Stimulated activated memory B cell treated with anti-CD40 and anti-IgM and Interleukin-4, amounts not matched to agents 10 μg/mL and 1 μg/mL and 100 μg/mL, for 72 hours (primary cell): ENCODE measurements at regions not wholly inside any gene's neighbourhood (a gene's known extent, or its start where the extent isn't known, plus 50 kb on each side); places are given as distances from the start of the nearest gene placed in this dataset.

ENCODE experiments used
- ATAC-seq: fragments of 150-1000 bp; cut with Tn5 transposase; 2 replicates; pipeline ENCODE4 v1.10.0; 2021
- H3K27ac Mint-ChIP-seq: one replicate; pipeline ENCODE4 v1.8.0; 2022; ENCODE audit warnings: mild to moderate bottlenecking, mixed read lengths
- H3K27me3 Mint-ChIP-seq: one replicate; pipeline ENCODE4 v1.8.0; 2022; ENCODE audit warnings: mixed read lengths
- H3K36me3 Mint-ChIP-seq: one replicate; pipeline ENCODE4 v1.8.0; 2022; ENCODE audit warnings: mixed read lengths
- H3K4me1 Mint-ChIP-seq: one replicate; pipeline ENCODE4 v1.8.0; 2022; ENCODE audit warnings: mixed read lengths
- H3K4me3 Mint-ChIP-seq: one replicate; pipeline ENCODE4 v1.8.0; 2022; ENCODE audit warnings: mild to moderate bottlenecking, moderate library complexity, mixed read lengths
- H3K9me3 Mint-ChIP-seq: one replicate; pipeline ENCODE4 v1.8.0; 2022; ENCODE audit warnings: mixed read lengths

DNA sequence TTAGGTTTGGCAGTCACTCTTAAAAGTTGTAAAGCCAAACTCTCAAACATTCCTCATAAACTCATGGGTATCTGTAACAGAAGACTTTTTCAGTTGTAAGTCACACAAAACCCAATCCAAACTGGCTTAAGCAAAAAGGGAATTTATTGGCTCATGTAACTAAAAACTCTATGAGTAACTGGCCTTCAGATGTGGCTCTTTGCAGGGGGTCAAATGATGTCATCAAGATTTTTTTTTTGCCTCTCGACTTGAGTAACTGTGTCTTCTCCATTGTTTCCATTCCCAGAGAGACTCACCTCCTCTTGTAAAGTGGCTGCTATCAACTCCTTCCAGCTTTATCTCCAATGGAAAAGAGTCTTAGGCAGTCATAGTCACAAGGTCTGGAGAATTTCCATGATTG, 645.0 kb downstream of the DHX35 start:
- peaks cover 15% of the 10 kb centered on the region for H3K27me3 Mint-ChIP-seq
- H3K4me1 Mint-ChIP-seq = peaks cover 6% of the 10 kb centered on the region
- H3K27ac Mint-ChIP-seq = no peak overlapping the region
- no peak overlapping the region for H3K4me3 Mint-ChIP-seq
- H3K9me3 Mint-ChIP-seq = peaks cover 18% of the 10 kb centered on the region
- no peaks in the 10 kb centered on the region for H3K36me3 Mint-ChIP-seq
- no peak for ATAC-seq

DNA sequence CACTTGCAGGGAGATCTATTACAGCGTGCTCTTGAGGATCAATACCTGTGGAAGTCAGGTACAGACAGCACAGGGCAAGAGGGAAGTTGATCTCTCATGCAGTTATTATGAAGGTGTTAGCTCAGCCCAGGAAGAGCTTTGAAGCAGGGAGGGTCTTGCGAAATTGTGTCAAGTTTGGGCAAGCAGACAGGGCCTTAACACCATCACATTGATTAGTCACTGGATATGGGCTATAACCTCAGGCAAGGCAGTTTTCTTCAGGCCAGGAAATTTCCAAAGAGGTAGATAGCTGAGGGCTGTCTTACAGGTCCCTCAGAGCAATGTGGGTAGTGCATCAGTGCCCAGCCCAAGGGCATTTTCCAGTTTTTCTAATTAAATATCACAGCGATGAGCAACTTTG, 643.8 kb downstream of the DHX35 start:
- Mint-ChIP-seq H3K36me3 (no peaks in the 10 kb centered on the region), H3K9me3 (peaks cover 14% of the 10 kb centered on the region), H3K27me3 (peaks cover 15% of the 10 kb centered on the region), H3K27ac (no peak overlapping the region), H3K4me1 (peaks cover 6% of the 10 kb centered on the region), H3K4me3 (no peak overlapping the region)
- no peak for ATAC-seq

DNA sequence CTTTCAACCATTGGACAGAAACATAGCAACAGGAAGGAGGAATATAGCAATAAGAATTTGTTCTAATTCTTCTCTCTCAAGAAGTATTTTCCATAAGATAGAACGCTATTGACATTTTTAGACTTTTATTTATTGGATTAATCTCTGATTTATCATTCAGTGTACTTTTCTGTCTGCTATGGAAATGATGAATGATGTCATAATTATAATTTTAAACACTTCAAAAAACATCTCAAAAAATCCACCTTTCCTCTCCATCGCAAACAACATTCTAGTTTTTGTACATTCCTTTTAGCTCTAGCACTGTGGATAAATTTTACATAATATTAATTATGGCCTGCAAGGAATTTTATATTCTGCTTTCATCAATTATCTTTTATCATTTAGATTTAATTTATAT, 643.2 kb downstream of the DHX35 start:
- ATAC-seq = no peak
- no peaks in the 10 kb centered on the region for H3K36me3 Mint-ChIP-seq
- H3K4me3 Mint-ChIP-seq = no peak overlapping the region
- no peak overlapping the region for H3K27ac Mint-ChIP-seq
- H3K27me3 Mint-ChIP-seq = peaks cover 15% of the 10 kb centered on the region
- peaks cover 6% of the 10 kb centered on the region for H3K4me1 Mint-ChIP-seq
- peaks cover 12% of the 10 kb centered on the region for H3K9me3 Mint-ChIP-seq

DNA sequence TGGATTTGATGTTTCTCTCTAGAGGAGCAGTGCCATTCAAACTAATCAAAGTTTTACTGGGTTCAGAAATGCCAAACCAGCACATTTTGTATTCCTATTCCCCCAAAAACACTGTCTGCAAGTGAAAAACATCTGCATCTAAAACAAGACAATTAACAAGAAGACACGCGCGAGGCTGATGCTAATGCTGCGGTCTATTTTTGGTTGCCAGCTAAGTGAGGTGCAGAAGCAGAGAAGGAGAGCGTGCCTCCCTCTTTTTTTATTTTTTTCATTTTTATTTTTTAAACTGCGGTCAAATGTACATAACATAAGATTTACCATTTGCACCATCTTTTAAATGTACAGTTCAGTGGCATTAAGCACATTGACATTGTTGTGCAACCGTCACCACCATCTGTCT, 641.1 kb downstream of the DHX35 start:
- ATAC-seq = no peak
- Mint-ChIP-seq H3K27me3 (peaks cover 15% of the 10 kb centered on the region), H3K27ac (no peak overlapping the region), H3K4me3 (no peak overlapping the region), H3K36me3 (no peaks in the 10 kb centered on the region), H3K9me3 (peaks cover 4% of the 10 kb centered on the region), H3K4me1 (no peaks in the 10 kb centered on the region)

DNA sequence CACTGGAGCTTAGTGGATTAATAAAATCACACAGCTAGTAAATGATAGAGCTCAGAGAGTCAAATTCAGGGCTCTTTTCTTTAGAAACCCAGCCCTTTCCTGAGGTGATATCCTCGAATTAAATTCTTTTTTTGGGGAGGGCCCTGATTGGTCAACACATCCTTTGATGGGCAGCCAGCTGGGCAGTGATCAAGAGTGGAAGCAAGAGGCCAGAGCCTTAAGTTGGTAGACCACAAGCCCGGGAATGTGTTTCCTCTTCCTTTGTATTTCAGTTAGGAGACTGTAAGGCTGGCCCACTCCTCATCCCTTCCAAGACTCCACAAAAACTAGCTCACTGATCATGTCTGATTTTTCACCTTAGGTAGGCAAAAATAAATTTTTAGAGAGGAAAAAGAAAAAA, 640.5 kb downstream of the DHX35 start:
- H3K9me3 Mint-ChIP-seq = peaks cover 5% of the 10 kb centered on the region
- H3K4me3 Mint-ChIP-seq = no peak overlapping the region
- no peak for ATAC-seq
- H3K27me3 Mint-ChIP-seq = peaks cover 15% of the 10 kb centered on the region
- H3K36me3 Mint-ChIP-seq = no peaks in the 10 kb centered on the region
- H3K4me1 Mint-ChIP-seq = no peaks in the 10 kb centered on the region
- no peak overlapping the region for H3K27ac Mint-ChIP-seq

DNA sequence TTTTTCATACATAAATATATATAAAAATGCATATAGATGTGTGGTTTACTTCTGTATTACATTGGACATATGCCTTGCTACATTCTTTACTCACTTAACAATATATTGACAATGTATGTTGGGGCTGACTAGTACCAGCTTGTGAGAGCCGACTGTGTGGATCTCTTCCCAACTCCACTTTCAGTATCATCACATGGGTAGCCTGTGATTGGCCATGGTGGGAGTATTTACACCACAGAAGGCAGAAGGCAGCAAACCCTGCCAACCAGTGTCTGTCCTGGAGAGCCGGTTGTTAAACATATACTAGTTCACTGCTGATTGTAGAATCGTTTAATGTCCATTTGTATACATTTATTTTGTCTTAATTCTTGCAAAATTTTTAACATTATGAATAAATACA, 638.7 kb downstream of the DHX35 start:
- peaks cover 5% of the 10 kb centered on the region for H3K9me3 Mint-ChIP-seq
- no peak for ATAC-seq
- H3K27me3 Mint-ChIP-seq = peaks cover 15% of the 10 kb centered on the region
- H3K4me3 Mint-ChIP-seq = no peak overlapping the region
- H3K27ac Mint-ChIP-seq = no peak overlapping the region
- no peaks in the 10 kb centered on the region for H3K4me1 Mint-ChIP-seq
- no peaks in the 10 kb centered on the region for H3K36me3 Mint-ChIP-seq

DNA sequence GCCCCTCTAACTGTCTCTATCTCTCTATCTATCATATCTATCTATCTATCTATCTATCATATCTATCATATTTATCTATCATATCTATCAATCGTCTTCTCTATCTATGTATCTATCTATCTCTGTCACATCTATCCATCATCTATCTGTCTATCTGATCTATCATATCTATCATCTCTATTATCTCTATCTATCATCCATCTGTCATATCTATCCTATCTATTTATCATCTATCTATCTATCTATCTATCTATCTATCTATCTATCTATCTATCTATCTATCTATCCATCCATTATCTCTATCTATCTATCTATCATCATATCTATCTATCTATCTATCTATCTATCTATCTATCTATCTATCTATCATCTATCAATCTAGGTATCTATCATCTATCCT, 638.0 kb downstream of the DHX35 start:
- Mint-ChIP-seq H3K4me1 (no peaks in the 10 kb centered on the region), H3K27ac (no peak overlapping the region), H3K27me3 (peaks cover 15% of the 10 kb centered on the region), H3K36me3 (no peaks in the 10 kb centered on the region), H3K4me3 (no peak overlapping the region), H3K9me3 (peaks cover 5% of the 10 kb centered on the region)
- no peak for ATAC-seq

DNA sequence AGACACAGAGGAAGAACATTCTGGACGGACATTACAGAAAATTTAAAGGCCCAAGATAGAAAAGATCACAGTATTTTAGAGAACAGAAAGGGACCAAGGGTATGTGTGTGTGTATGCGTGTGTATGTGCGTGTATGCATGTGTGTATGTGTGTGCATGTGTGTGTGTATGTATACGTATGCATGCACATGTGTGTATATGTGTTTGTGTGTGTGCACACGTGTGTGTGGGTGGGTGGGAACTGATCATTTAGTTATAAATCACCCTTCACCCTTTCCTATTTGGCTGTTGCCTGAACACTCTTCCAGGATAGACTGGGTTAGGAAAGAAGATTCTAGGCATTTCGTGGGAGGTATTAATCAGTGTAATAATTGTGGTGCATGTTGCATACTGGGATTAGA, 634.4 kb downstream of the DHX35 start:
- no peaks in the 10 kb centered on the region for H3K4me1 Mint-ChIP-seq
- no peak overlapping the region for H3K4me3 Mint-ChIP-seq
- H3K27ac Mint-ChIP-seq = no peak overlapping the region
- no peaks in the 10 kb centered on the region for H3K27me3 Mint-ChIP-seq
- peaks cover 5% of the 10 kb centered on the region for H3K9me3 Mint-ChIP-seq
- ATAC-seq = no peak
- no peaks in the 10 kb centered on the region for H3K36me3 Mint-ChIP-seq

DNA sequence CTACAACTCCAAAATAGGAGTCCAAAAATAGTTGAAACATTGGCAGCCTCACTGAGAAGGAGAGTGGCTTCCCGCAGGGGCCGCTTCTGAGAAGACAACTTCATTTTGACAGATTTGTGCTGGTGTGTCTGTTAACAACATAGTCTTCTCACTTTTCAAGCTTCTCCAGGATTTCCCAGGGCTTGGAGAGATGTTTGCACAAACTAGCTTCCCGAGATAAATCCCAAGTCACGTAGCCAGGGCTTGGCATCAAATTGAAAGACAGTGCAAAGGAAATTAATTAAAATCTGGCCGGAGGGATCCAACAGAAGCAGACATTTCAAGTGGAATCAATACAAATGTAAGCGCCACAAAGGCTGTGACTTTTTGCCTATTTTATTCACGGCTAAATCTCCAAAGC, 630.2 kb downstream of the DHX35 start:
- Mint-ChIP-seq H3K27ac (no peak overlapping the region), H3K9me3 (no peaks in the 10 kb centered on the region), H3K4me1 (no peaks in the 10 kb centered on the region), H3K4me3 (no peak overlapping the region), H3K27me3 (peaks cover 15% of the 10 kb centered on the region), H3K36me3 (no peaks in the 10 kb centered on the region)
- no peak for ATAC-seq

DNA sequence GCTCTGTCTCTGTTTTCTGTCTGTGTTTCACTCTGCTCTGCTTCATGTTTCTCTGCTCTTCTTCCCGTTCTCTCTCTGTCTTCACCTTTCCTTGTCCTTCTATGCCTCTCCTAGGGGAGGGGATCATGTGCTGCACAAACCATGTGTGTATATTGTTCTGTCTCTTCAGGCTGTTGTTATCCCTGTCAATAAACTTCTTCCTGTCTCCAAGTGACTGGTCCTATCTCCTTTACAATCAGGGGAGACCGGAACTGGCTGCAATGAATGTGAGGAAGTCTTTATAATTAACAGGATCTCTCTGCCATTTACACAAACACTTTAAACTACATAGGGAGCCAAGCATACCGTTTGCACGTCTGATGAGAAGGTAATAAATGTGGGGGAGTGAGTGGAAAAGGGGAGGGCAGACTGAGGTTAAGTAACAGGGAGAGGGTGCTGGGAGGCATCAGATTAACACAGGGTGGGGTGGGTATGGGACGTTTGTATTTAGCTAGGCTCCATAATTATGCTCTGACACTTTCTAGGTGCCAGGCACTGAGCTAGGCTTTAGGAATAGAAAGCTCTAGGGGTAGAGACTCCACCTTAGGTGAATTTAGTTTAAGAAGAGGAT, 626.1 kb downstream of the DHX35 start:
- no peak for ATAC-seq
- H3K9me3 Mint-ChIP-seq = peaks cover 4% of the 10 kb centered on the region
- H3K27ac Mint-ChIP-seq = no peak overlapping the region
- peaks cover 15% of the 10 kb centered on the region for H3K27me3 Mint-ChIP-seq
- peaks cover 5% of the 10 kb centered on the region for H3K36me3 Mint-ChIP-seq
- no peak overlapping the region for H3K4me3 Mint-ChIP-seq
- H3K4me1 Mint-ChIP-seq = no peaks in the 10 kb centered on the region

DNA sequence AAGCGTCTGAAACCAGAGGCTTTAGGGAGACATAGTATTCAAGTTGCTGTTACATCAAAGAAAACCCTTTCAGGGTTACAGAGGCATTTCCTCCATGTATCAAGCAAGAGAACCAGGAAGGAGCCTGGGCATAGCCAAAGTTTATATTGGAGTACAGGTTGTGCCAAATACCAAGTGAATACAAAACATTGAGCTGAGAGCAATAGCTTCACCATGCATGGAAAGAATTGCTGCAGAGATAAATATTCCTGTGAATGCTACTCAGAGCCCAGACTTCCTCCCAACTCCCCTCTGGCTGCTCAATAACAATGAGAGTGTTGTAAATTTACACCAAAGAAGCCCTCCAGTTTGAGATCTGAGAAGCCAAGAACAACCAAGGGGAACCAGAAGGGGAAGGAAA, 618.9 kb downstream of the DHX35 start:
- Mint-ChIP-seq H3K27ac (no peak overlapping the region), H3K36me3 (no peaks in the 10 kb centered on the region), H3K27me3 (no peaks in the 10 kb centered on the region), H3K4me1 (no peaks in the 10 kb centered on the region), H3K4me3 (no peak overlapping the region), H3K9me3 (peaks cover 3% of the 10 kb centered on the region)
- no peak for ATAC-seq

DNA sequence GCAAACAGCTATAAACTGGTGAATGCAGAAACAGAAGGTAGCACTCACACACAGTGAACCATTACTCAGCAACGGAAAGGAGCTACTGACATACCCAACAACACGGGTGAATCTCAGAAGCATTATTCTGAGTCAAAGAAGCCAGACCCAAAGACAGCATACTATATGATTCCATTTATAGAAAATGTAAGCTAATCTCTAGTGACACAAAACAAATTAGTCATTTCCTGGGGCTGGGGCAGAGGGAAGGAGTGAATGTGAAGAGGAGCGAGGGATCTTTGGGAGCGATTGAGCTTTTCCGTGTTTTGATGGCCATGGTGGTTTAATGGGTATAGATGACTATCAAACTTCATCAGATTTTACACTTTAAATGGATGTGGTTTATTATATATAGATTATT, 614.6 kb downstream of the DHX35 start:
- Mint-ChIP-seq H3K27ac (no peak overlapping the region), H3K36me3 (no peaks in the 10 kb centered on the region), H3K9me3 (peaks cover 6% of the 10 kb centered on the region), H3K27me3 (no peaks in the 10 kb centered on the region), H3K4me1 (no peaks in the 10 kb centered on the region), H3K4me3 (no peak overlapping the region)
- ATAC-seq = no peak

DNA sequence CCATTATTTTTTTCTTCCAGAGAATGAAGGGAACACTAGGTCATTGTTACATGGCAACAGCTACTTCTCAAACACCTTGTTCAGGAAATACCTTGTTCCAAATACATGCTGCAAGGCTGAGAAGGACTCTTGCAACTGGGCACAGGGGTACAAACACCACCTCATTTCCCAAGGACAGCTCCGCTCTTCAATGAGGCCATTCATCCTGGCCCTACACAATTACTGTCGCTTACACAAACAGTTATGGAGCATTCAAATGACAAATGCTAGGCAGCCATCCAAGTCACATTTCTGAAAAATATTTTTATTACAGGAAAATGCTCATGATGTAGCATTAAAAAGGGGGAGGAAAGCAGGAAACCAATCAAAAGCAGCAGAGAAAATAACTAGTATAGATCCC, 611.9 kb downstream of the DHX35 start:
- no peak overlapping the region for H3K4me3 Mint-ChIP-seq
- H3K36me3 Mint-ChIP-seq = no peaks in the 10 kb centered on the region
- H3K4me1 Mint-ChIP-seq = no peaks in the 10 kb centered on the region
- no peak for ATAC-seq
- H3K27me3 Mint-ChIP-seq = no peaks in the 10 kb centered on the region
- H3K27ac Mint-ChIP-seq = no peak overlapping the region
- H3K9me3 Mint-ChIP-seq = peaks cover 7% of the 10 kb centered on the region

DNA sequence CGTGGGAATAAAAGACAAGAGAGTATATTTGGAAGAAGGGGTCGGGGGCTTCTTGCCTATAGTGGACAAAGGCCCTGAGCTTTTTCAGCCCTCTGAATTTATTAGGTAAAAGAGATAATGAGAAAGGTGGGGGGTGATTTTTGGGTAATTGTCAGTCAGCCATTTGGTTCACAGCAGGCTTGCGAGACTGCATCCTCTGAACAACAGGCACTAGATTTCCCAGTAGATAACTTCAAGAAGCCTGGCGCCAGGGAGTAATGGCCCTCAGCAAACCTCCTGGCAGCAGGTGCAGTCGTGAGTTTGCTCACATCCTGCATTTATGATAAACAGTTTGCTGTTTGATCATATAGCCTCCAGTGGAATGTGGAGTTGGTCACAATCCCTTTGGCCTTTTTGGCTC, 609.0 kb downstream of the DHX35 start:
- H3K9me3 Mint-ChIP-seq = peaks cover 7% of the 10 kb centered on the region
- no peaks in the 10 kb centered on the region for H3K27me3 Mint-ChIP-seq
- H3K4me1 Mint-ChIP-seq = peaks cover 10% of the 10 kb centered on the region
- no peaks in the 10 kb centered on the region for H3K36me3 Mint-ChIP-seq
- ATAC-seq = no peak
- no peak overlapping the region for H3K27ac Mint-ChIP-seq
- no peak overlapping the region for H3K4me3 Mint-ChIP-seq

DNA sequence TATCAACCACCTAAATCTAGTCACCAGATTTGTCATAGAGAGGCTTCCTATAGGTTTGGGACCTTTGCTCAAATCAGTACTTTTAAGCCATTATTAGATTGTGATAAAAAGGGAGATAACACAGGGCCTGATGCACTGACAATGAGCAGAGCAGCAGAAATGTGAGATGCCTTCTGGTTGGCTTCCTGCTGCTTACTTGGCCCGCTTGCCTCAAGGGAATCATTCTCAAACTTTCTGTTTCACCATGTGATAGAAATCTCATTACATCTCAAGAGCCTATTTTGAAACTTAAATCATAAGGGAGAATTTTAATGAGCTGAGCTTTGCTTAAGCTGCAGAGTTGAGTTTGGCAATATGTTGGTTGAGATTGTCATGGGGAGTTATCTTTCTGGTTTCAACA, 606.0 kb downstream of the DHX35 start:
- H3K4me1 Mint-ChIP-seq = peaks cover 19% of the 10 kb centered on the region
- no peaks in the 10 kb centered on the region for H3K27me3 Mint-ChIP-seq
- H3K27ac Mint-ChIP-seq = peak overlapping the region; percentile 58
- H3K4me3 Mint-ChIP-seq = no peak overlapping the region
- no peaks in the 10 kb centered on the region for H3K36me3 Mint-ChIP-seq
- peaks cover 4% of the 10 kb centered on the region for H3K9me3 Mint-ChIP-seq
- ATAC-seq = peak; percentile 82

DNA sequence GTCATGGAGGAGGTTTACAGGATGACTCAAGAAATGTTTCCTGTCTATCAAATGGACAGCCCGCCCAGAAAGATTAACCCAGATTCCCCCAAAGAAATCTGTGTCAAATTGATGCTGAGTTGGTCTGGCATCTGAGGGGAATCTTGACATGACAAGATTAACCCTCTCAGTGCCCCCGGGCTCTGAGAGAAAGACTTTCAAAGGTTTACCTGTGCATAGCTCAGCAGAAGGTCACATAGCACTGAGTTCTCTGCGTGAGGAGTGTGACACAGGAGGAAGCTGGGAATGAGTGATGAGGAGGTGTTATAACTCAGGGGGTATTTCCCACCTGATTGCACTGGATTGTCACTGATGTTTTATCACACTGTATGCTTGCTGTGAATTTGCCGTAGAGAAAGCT, 601.2 kb downstream of the DHX35 start:
- no peaks in the 10 kb centered on the region for H3K9me3 Mint-ChIP-seq
- H3K27me3 Mint-ChIP-seq = no peaks in the 10 kb centered on the region
- no peaks in the 10 kb centered on the region for H3K36me3 Mint-ChIP-seq
- H3K27ac Mint-ChIP-seq = no peak overlapping the region
- peaks cover 17% of the 10 kb centered on the region for H3K4me1 Mint-ChIP-seq
- ATAC-seq = peak; percentile 87
- no peak overlapping the region for H3K4me3 Mint-ChIP-seq

DNA sequence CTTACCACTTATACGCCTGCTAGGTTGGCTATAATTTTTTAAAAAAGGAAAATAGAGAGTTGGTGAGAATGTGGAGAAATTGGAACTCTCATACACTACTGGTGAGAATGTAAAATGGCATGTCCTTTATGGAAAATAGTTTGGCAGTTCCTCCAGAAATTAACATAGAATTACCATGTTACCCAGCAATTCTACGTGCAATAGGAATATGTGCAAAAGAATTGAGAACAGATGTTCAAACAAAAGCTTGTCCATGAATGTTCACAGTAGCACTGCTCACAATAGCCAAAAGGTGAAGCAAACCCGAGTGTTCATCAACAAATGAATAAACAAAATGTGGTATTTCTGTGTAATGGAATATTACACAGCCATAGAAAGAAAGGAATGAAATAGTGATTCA, 592.2 kb downstream of the DHX35 start:
- Mint-ChIP-seq H3K27ac (no peak overlapping the region), H3K36me3 (no peaks in the 10 kb centered on the region), H3K9me3 (peaks cover 2% of the 10 kb centered on the region), H3K27me3 (no peaks in the 10 kb centered on the region), H3K4me1 (no peaks in the 10 kb centered on the region), H3K4me3 (no peak overlapping the region)
- ATAC-seq = no peak
